ENCODE measurements at regions not wholly inside any gene's neighbourhood (a gene's known extent, or its start where the extent isn't known, plus 50 kb on each side); places are given as distances from the start of the nearest gene placed in this dataset.

GRCh38 chr3:62926494-62926893 is 51.3 kb upstream of the CADPS start:
- TF ChIP-seq EZH2phosphoT487 (IDR thresholded peaks at IDR 0.05; ENCODE audit: low read depth, severe bottlenecking, unreplicated experiment): no peak
- no peaks in the 10 kb centered on the region for H3K79me2 ChIP-seq
- no peak overlapping the region for H3K4me3 ChIP-seq
- no peaks in the 10 kb centered on the region for H3K9me2 ChIP-seq (replicated peaks; ENCODE audit: insufficient read depth)
- WGBS (ENCODE audit: low lambda C conversion rate, missing lambda C conversion rate): 61% methylated on average over 5 of the region's 5 CpGs
- no peak overlapping the region for H3K27ac ChIP-seq
- H3K9me3 ChIP-seq (ENCODE audit: low read depth): no peaks in the 10 kb centered on the region
- H2AFZ ChIP-seq: no peak overlapping the region
- no peak for DNase-seq (ENCODE audit: low spot score)
- H3K27me3 ChIP-seq: no peaks in the 10 kb centered on the region
- H4K20me1 ChIP-seq (ENCODE audit: insufficient read depth, poor library complexity, severe bottlenecking): no peaks in the 10 kb centered on the region
- no peaks in the 10 kb centered on the region for H3K36me3 ChIP-seq (replicated peaks; ENCODE audit: insufficient read depth, low read depth)
- H3K4me2 ChIP-seq: no peak overlapping the region
- peaks cover 4% of the 10 kb centered on the region for H3K4me1 ChIP-seq (ENCODE audit: insufficient read depth)

- DNase-seq (ENCODE audit: low spot score): no peak
- Histone ChIP-seq H3K27ac (no peak overlapping the region), H2AFZ (no peak overlapping the region), H3K4me2 (no peak overlapping the region), H3K9me3 (ENCODE audit: low read depth) (no peaks in the 10 kb centered on the region), H3K4me1 (ENCODE audit: insufficient read depth) (no peaks in the 10 kb centered on the region), H3K27me3 (no peaks in the 10 kb centered on the region), H3K36me3 (replicated peaks; ENCODE audit: insufficient read depth, low read depth) (no peaks in the 10 kb centered on the region), H3K9me2 (replicated peaks; ENCODE audit: insufficient read depth) (no peaks in the 10 kb centered on the region), H3K79me2 (no peaks in the 10 kb centered on the region), H4K20me1 (ENCODE audit: insufficient read depth, poor library complexity, severe bottlenecking) (no peaks in the 10 kb centered on the region), H3K4me3 (no peak overlapping the region)
- TF ChIP-seq CTCF (IDR thresholded peaks at IDR 0.05; ENCODE audit: poor library complexity) (no peak), EZH2 (IDR thresholded peaks at IDR 0.05; ENCODE audit: borderline replicate concordance) (no peak), EZH2phosphoT487 (IDR thresholded peaks at IDR 0.05; ENCODE audit: low read depth, severe bottlenecking, unreplicated experiment) (no peak)
- 39% methylated on average over 1 of the region's 1 CpG for WGBS (ENCODE audit: low lambda C conversion rate, missing lambda C conversion rate)
Observed at GRCh38 chr3:62928256-62928655, 53.0 kb upstream of the CADPS start.

GRCh38 chr3:62929771-62930170 is 54.6 kb upstream of the CADPS start:
- Histone ChIP-seq H3K36me3 (replicated peaks; ENCODE audit: insufficient read depth, low read depth) (no peaks in the 10 kb centered on the region), H3K79me2 (no peaks in the 10 kb centered on the region), H3K4me3 (no peak overlapping the region), H3K27me3 (no peaks in the 10 kb centered on the region), H3K4me1 (ENCODE audit: insufficient read depth) (no peaks in the 10 kb centered on the region), H2AFZ (no peak overlapping the region), H3K27ac (no peak overlapping the region), H3K4me2 (no peak overlapping the region), H3K9me3 (ENCODE audit: low read depth) (no peaks in the 10 kb centered on the region), H4K20me1 (ENCODE audit: insufficient read depth, poor library complexity, severe bottlenecking) (no peaks in the 10 kb centered on the region), H3K9me2 (replicated peaks; ENCODE audit: insufficient read depth) (no peaks in the 10 kb centered on the region)
- DNase-seq (ENCODE audit: low spot score): no peak
- TF ChIP-seq EZH2 (IDR thresholded peaks at IDR 0.05; ENCODE audit: borderline replicate concordance) (no peak), CTCF (IDR thresholded peaks at IDR 0.05; ENCODE audit: poor library complexity) (no peak), EZH2phosphoT487 (IDR thresholded peaks at IDR 0.05; ENCODE audit: low read depth, severe bottlenecking, unreplicated experiment) (no peak)

- H3K36me3 ChIP-seq (replicated peaks; ENCODE audit: insufficient read depth, low read depth): no peaks in the 10 kb centered on the region
Observed at GRCh38 chr3:62935793-62936192, 60.6 kb upstream of the CADPS start.

More at GRCh38 chr3:62935793-62936192, 60.6 kb upstream of the CADPS start:
- H3K9me2 ChIP-seq (replicated peaks; ENCODE audit: insufficient read depth): no peaks in the 10 kb centered on the region
- no peak overlapping the region for H2AFZ ChIP-seq
- no peaks in the 10 kb centered on the region for H4K20me1 ChIP-seq (ENCODE audit: insufficient read depth, poor library complexity, severe bottlenecking)
- no peak for DNase-seq (ENCODE audit: low spot score)
- no peaks in the 10 kb centered on the region for H3K27me3 ChIP-seq
- H3K4me1 ChIP-seq (ENCODE audit: insufficient read depth): no peaks in the 10 kb centered on the region
- H3K4me2 ChIP-seq: no peak overlapping the region
- no peak overlapping the region for H3K27ac ChIP-seq
- H3K9me3 ChIP-seq (ENCODE audit: low read depth): no peaks in the 10 kb centered on the region
- 56% methylated on average over 1 of the region's 1 CpG for WGBS (ENCODE audit: low lambda C conversion rate, missing lambda C conversion rate)
- no peaks in the 10 kb centered on the region for H3K79me2 ChIP-seq
- no peak for TF ChIP-seq EZH2phosphoT487 (IDR thresholded peaks at IDR 0.05; ENCODE audit: low read depth, severe bottlenecking, unreplicated experiment)
- TF ChIP-seq EZH2 (IDR thresholded peaks at IDR 0.05; ENCODE audit: borderline replicate concordance): no peak
- no peak for TF ChIP-seq CTCF (IDR thresholded peaks at IDR 0.05; ENCODE audit: poor library complexity)
- H3K4me3 ChIP-seq: no peak overlapping the region

Measured in hepatocyte (in vitro differentiated cells).